Stimulated activated naive CD8-positive, alpha-beta T cell treated with anti-CD3 and anti-CD28 coated beads, Interleukin-15, Interleukin-2, amounts not matched to agents 100 U/mL and 50 U/mL, for 24 hours (primary cell): ENCODE measurements at regions not wholly inside any gene's neighbourhood (a gene's known extent, or its start where the extent isn't known, plus 50 kb on each side); places are given as distances from the start of the nearest gene placed in this dataset.

Experiments used
- ATAC-seq: fragments of 150-1000 bp; cut with Tn5 transposase; one replicate; pipeline ENCODE4 v1.10.0; 2021
- DNase-seq: peaks from one replicate; pipeline ENCODE4 v3.0.0; 2021

DNA sequence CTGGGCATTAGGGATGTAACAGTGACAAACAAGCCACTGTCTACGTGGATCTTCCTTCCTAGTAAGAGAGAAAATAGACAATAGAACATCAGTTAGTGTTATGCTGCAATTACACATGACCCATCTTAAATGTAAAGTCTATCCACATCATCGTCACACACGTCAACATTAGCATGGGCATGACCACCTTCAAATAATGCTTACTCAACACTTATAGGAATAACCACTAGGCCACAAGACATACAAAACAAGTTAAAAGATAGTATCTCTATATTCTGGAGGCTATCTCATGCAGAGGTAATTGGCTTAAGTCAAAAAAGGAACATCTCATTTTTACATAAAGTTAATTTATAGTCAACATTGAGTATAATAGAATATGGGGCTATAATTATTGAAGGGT lies 156.5 kb downstream of the MOXD1 start:
- ATAC-seq (no peak), DNase-seq (no peak)

GRCh38 chr6:132236744-132237143 lies 164.5 kb downstream of the MOXD1 start:
- ATAC-seq, result no peak
- DNase-seq, result no peak

GRCh38 chr6:132236281-132236680 lies 165.0 kb downstream of the MOXD1 start:
- no peak for ATAC-seq
- DNase-seq, result no peak

GRCh38 chr6:132235596-132236280 lies 165.5 kb downstream of the MOXD1 start:
- DNase-seq (no peak), ATAC-seq (no peak)

GRCh38 chr6:132234356-132234755 lies 166.9 kb downstream of the MOXD1 start:
- DNase-seq, result no peak
- ATAC-seq, result no peak

DNA sequence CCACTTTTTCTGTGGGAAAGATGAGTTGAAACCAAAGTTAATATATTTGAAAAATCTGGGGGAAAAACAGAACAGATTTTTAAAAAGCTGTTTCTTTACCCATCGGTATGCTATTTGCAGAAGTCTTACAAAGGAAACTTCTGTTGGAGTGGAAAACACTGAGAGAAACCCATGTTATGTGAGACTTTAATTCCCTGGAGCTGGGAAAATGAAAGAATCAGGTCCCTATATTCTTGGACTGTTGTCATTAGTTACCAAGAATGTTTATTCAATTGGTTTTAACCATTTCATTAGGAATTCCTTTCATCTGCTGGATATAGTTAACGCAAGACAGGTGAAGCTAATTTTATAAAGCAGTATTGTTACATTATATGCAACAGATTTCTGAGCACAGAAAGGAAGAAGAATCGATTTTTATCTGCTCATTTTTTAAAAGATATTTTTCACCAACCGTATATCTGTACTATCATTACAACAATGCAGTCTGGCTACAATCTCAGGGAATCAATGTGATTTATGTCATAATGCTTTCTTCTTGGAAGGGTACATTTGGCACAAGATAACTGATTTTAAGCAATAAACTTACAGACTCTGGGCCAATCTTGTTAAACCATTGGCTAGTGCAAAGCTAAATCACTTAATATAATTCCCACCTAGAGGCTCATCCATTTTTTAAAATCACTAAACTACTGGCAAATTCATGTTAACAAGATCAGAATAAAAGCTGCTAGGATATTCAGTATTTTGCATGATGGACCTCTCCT lies 170.0 kb downstream of the MOXD1 start:
- DNase-seq, result no peak
- no peak for ATAC-seq

DNA sequence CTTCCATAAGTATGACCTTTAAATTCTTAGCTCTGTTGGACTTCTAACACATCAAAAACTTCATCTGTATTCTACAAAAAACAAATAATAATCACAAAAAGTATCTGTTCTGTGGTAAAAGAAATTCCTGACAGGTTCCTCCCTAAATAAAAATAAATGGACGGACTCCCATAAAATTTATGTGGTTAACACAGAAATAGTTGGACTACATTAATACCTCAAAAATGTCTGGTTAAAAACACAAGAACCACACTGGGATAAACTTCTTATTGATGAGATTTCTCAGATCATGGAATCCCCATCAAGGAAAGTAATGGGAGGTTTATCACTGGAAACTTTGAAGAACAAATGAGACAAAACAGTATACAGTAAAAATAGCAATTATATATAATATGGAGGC lies 172.4 kb downstream of the MOXD1 start:
- no peak for DNase-seq

DNA sequence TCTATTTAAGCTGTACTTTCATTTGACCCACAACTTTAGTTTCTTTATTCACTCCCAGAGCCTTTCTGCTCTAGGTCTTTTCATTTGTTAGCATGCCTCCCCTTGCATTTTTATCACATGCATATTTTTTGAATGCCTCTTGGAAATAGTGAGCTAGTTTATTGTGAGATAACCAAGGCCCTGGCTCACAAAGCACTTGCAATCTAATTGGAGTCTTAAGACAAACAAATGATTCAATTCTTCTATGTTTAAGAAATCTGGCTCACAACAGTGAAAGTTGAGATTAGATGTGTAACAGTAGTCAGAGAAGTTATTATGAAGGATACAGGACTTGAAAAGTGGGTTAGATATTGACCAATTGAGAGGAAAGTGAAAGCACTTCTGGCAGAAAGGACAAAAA lies 173.4 kb downstream of the MOXD1 start:
- no peak for DNase-seq
- no peak for ATAC-seq

More for the DNA sequence above, 172.4 kb downstream of the MOXD1 start:
- ATAC-seq, result no peak

DNA sequence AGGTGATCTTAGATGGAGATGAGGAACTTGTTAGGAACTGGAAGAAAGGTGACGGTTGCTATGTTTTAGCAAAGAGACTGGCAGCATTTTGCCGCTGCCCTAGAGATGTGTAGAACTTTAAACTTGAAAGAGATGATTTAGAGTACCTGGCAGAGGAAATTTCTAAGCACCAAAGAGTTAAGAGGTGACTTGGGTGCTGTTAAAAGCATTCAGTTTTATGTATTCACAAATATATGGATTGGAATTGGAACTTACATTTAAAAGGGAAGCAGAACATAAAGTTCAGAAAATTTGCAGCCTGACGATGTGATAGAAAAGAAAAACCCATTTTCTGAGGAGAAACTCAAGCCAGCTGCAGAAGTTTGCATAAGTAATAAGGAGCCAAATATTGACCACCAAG lies 176.3 kb downstream of the MOXD1 start:
- ATAC-seq (no peak), DNase-seq (no peak)

GRCh38 chr6:132220800-132221199 lies 180.5 kb downstream of the MOXD1 start:
- DNase-seq (no peak), ATAC-seq (no peak)

GRCh38 chr6:132219901-132220300 lies 181.4 kb downstream of the MOXD1 start:
- DNase-seq, result no peak
- ATAC-seq, result no peak

DNA sequence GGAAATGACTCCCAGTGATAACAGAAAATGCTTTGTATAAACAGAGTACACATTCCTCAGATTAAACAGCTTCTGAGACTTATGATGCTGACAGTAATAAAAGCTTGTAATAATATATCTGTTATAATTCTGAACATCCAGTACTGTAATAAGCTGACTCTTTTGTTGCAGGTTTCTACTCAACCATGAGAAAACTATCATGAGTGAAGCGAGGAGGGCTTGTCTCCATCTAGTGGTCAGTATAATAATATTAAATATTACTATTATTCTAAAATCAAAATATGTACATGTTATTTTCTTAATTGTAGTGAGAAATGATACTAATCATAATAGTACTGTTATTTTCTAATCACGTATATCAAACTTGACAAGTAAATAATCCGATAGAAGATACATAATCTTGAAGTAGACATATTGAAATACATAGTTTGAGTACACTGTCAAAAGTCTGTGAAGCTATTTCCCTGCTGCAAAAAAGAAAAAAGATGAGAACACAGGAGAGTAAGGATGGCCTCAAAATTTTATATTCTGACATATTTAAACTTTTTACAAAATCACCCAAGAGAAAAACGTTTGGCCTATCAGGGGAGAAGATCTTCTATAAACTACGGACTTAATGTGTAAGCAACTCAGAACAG lies 183.1 kb downstream of the MOXD1 start:
- DNase-seq (no peak), ATAC-seq (no peak)

GRCh38 chr6:132215805-132216204 lies 185.5 kb downstream of the MOXD1 start:
- ATAC-seq (no peak), DNase-seq (no peak)

- ATAC-seq (no peak), DNase-seq (no peak)
These were observed 186.6 kb downstream of the MOXD1 start for GRCh38 chr6:132214716-132215115.

DNA sequence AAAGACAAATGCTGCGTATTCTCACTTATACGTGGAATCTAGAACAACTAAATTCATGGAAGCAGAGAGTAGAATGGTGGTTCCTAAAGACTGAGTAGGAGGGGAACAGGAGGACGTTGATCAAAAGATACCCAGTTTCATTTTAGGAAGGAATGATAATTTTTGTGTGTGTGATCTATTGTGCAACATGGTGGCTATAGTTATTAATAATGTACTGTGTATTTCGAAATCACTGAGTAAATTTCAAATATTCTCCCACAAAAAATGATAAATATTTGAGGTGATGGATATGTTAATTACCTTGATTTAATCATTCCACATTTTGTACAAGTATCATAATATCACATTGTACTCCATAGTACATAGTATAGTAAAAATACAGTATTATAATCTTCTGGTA lies 187.5 kb downstream of the MOXD1 start:
- ATAC-seq, result no peak
- DNase-seq, result no peak

GRCh38 chr6:132213191-132213590 lies 188.1 kb downstream of the MOXD1 start:
- no peak for ATAC-seq
- no peak for DNase-seq

- DNase-seq (no peak), ATAC-seq (no peak)
These were observed 190.2 kb downstream of the MOXD1 start for GRCh38 chr6:132210886-132211563.

DNA sequence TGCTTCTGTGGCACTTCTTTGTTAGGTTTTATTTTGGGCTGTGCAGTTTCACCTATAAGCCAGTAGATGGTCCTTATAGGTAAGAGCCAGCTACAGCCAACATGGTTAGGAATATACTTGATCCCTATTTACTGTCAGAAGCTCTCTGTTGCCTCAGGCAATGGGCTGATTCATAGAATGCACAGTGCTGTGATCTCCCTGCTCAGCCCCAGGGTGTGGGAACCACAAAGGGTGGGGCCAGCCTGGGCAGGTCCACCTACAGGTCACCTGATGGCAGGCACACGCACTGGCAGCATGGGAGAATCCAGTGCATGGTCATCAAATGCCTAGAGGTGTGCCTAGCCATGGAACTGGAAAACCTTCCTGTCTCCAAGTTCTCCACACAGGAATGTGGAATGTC lies 191.9 kb downstream of the MOXD1 start:
- DNase-seq (no peak), ATAC-seq (no peak)

- ATAC-seq (no peak), DNase-seq (no peak)
These were observed 193.3 kb downstream of the MOXD1 start for GRCh38 chr6:132207991-132208390.

GRCh38 chr6:132205946-132206345 lies 195.3 kb downstream of the MOXD1 start:
- DNase-seq (no peak), ATAC-seq (no peak)

GRCh38 chr6:132204591-132204990 lies 196.7 kb downstream of the MOXD1 start:
- DNase-seq, result no peak
- no peak for ATAC-seq

GRCh38 chr6:132202574-132202973 lies 198.7 kb downstream of the MOXD1 start:
- DNase-seq (no peak), ATAC-seq (no peak)

GRCh38 chr6:132199343-132199742 lies 201.9 kb downstream of the MOXD1 start:
- ATAC-seq (no peak), DNase-seq (no peak)
